ENCODE measurements at regions not wholly inside any gene's neighbourhood (a gene's known extent, or its start where the extent isn't known, plus 50 kb on each side); places are given as distances from the start of the nearest gene placed in this dataset.

DNA sequence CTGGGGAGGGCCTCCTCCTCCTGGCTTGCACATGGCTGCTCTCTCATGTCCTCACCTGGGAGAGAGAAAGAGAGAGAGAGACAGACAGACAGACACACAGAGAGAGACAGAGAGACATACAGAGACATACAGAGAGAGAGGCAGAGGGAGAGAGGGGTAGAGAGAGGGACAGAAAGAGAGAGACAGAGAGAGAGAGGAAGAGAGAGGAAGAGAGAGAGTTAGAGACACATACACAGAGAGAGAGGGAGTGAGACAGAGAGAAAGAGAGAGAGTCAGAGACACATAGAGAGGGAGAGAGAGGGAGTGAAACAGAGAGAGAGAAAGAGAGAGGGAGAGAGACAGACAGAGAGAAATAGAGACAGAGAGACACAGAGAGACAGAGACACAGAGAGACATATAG is 103.6 kb upstream of the ESRRB start:
- no peak overlapping the region for H3K4me2 ChIP-seq
- ChIA-PET POLR2A (no interaction called here), CTCF (no interaction called here)
- no peak overlapping the region for H3K27ac ChIP-seq
- no peaks in the 10 kb centered on the region for H3K9me3 ChIP-seq
- no peaks in the 10 kb centered on the region for H3K4me1 ChIP-seq
- FAIRE-seq (no peak), ATAC-seq (no peak), DNase-seq (ENCODE audit: low read depth in 1 of 2, low spot score in 1 of 2) (no peak)
- TF ChIP-seq, protein P1, sequence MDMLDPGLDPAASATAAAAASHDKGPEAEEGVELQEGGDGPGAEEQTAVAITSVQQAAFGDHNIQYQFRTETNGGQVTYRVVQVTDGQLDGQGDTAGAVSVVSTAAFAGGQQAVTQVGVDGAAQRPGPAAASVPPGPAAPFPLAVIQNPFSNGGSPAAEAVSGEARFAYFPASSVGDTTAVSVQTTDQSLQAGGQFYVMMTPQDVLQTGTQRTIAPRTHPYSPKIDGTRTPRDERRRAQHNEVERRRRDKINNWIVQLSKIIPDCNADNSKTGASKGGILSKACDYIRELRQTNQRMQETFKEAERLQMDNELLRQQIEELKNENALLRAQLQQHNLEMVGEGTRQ (IDR thresholded peaks at IDR 0.05) = no peak
- no peak overlapping the region for H3K4me3 ChIP-seq

GRCh38 chr14:76272774-76273173 is 103.2 kb upstream of the ESRRB start:
- FAIRE-seq = no peak
- no peaks in the 10 kb centered on the region for H3K9me3 ChIP-seq
- H3K4me2 ChIP-seq = no peak overlapping the region
- ChIA-PET CTCF (interaction anchor here (0.6 to 0.9 kb wide), 2 partner anchors 114 to 365 kb away, joined by 4 read pairs; no protein-coding TSS in a partner anchor), POLR2A (no interaction called here)
- no peak overlapping the region for H3K27ac ChIP-seq
- H3K4me1 ChIP-seq = no peaks in the 10 kb centered on the region
- no peak for TF ChIP-seq KDM5A (IDR thresholded peaks at IDR 0.05)
- no peak for TF ChIP-seq HOXB13 (CRISPR knock-in tag; IDR thresholded peaks at IDR 0.05; ENCODE audit: low read depth)
- TF ChIP-seq CHD4 (IDR thresholded peaks at IDR 0.05; ENCODE audit: borderline replicate concordance) = no peak
- TF ChIP-seq, protein P2, sequence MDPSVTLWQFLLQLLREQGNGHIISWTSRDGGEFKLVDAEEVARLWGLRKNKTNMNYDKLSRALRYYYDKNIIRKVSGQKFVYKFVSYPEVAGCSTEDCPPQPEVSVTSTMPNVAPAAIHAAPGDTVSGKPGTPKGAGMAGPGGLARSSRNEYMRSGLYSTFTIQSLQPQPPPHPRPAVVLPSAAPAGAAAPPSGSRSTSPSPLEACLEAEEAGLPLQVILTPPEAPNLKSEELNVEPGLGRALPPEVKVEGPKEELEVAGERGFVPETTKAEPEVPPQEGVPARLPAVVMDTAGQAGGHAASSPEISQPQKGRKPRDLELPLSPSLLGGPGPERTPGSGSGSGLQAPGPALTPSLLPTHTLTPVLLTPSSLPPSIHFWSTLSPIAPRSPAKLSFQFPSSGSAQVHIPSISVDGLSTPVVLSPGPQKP (IDR thresholded peaks at IDR 0.05; ENCODE audit: low read depth, low read length) = no peak
- TF ChIP-seq HMGXB4 (CRISPR knock-in tag; IDR thresholded peaks at IDR 0.05; ENCODE audit: borderline replicate concordance) = no peak
- TF ChIP-seq ZFP36 (IDR thresholded peaks at IDR 0.05; ENCODE audit: borderline replicate concordance, partially characterized antibody) = no peak
- TF ChIP-seq, protein P3, sequence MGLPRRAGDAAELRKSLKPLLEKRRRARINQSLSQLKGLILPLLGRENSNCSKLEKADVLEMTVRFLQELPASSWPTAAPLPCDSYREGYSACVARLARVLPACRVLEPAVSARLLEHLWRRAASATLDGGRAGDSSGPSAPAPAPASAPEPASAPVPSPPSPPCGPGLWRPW (IDR thresholded peaks at IDR 0.05) = no peak
- no peak for TF ChIP-seq HEYL (CRISPR knock-in tag; IDR thresholded peaks at IDR 0.05)
- no peak for TF ChIP-seq SREBF2 (IDR thresholded peaks at IDR 0.05)
- no peak for TF ChIP-seq ZSCAN20 (CRISPR knock-in tag; IDR thresholded peaks at IDR 0.05)
- TF ChIP-seq BHLHE40 (IDR thresholded peaks at IDR 0.05; ENCODE audit: low read depth, low read length) = no peak
- TF ChIP-seq ESRRA (IDR thresholded peaks at IDR 0.05; ENCODE audit: borderline replicate concordance, low read length) = no peak
- no peak for TF ChIP-seq CBX2 (IDR thresholded peaks at IDR 0.05; ENCODE audit: borderline replicate concordance, low read depth)
- TF ChIP-seq, protein P4, sequence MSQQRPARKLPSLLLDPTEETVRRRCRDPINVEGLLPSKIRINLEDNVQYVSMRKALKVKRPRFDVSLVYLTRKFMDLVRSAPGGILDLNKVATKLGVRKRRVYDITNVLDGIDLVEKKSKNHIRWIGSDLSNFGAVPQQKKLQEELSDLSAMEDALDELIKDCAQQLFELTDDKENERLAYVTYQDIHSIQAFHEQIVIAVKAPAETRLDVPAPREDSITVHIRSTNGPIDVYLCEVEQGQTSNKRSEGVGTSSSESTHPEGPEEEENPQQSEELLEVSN (IDR thresholded peaks at IDR 0.05; ENCODE audit: borderline replicate concordance, low read depth) = no peak
- TF ChIP-seq NFE2L2 (conservative IDR thresholded peaks at IDR 0.05; ENCODE audit: low read length) = no peak
- TF ChIP-seq FOXS1 (CRISPR knock-in tag; IDR thresholded peaks at IDR 0.05) = no peak
- H3K4me3 ChIP-seq = no peak overlapping the region
- peak in 1 of 2 experiments; percentile 27; a peak in 1 of 6 replicates for ATAC-seq
- DNase-seq (ENCODE audit: low read depth in 1 of 2, low spot score in 1 of 2) = no peak

DNA sequence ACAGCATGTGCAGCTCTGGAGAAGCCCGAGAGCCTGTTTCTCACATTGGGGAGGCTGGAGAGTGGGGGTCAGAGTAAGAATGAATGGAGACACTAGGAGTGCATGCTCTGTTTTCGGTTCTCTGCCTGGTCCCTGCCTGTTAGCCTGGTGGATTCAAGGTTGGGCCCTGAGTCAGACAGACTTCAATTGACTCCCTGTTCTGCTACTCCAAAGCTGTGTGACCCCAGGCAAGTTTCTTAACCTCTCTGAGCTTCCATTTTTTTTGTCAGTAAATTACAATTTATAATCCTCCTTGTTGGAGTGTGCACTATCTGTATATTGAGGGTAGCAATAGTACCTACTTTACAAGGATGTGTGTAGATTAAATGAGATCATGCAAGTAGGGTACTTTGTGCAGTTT is 102.6 kb upstream of the ESRRB start:
- no peak for DNase-seq (ENCODE audit: low read depth in 1 of 2, low spot score in 1 of 2)
- Histone ChIP-seq H3K4me3 (no peak overlapping the region), H3K4me1 (no peaks in the 10 kb centered on the region), H3K9me3 (no peaks in the 10 kb centered on the region), H3K4me2 (no peak overlapping the region), H3K27ac (no peak overlapping the region)
- TF ChIP-seq PHF8 (IDR thresholded peaks at IDR 0.05; ENCODE audit: borderline replicate concordance, low read depth) (no peak), ZFP36 (IDR thresholded peaks at IDR 0.05; ENCODE audit: borderline replicate concordance, partially characterized antibody) (peak; percentile 41)
- ChIA-PET CTCF (interaction anchor here (0.6 to 0.9 kb wide), 2 partner anchors 114 to 364 kb away, joined by 4 read pairs; no protein-coding TSS in a partner anchor), POLR2A (no interaction called here)
- ATAC-seq = no peak
- FAIRE-seq = no peak
- WGBS (ENCODE audit: missing lambda C conversion rate) = 39% methylated on average over 2 of the region's 2 CpGs

All from A549 (cell line).